ENCODE measurements at regions not wholly inside any gene's neighbourhood (a gene's known extent, or its start where the extent isn't known, plus 50 kb on each side); places are given as distances from the start of the nearest gene placed in this dataset.

DNA sequence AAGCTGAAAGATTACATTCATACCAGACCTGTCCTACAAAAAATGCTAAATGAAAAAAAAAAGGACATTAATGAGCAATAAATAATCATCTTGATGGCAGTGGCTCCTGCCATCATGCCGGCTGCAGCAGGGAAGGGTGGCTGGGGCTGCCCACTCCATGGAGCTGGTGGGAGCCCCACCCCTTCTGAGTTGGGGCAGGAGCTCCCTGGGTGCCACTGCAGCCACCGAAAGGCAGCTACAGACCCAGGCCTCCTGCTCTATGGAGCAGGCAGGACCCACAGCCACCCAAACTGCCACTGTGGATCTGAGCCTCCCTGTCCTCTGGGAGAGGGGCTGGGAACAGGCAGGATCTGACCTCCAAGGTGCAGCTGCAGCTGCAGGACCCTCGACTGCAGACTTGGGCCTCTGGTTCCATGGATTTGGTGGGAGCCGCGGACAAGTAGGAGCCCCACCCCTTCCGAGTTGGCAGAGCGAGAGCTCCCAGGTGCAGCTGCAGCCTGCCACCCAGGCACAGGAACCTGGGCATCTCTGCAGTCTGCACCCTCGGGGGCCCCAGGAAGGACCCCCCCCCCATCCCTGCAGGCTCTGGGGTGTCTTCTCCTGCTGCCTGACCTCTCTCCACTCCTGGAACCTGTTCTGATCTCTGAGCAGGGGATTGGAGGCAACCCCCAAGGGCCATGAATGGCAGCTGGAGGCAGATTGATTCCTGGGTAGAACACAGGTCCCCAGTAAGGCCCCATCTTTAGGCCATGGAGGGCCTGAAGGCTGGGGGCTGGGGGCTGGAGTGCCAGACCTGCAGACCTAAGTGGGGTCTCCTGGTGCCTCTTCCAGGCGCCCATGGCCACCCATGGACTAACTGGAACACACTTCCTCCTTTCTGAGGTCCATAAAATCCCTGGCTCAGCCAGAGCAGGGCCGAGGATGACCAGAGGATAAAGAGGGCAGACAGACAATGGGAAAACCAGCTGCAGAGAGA, 70.4 kb upstream of the TTC14 start:
- DNase-seq: no peak

DNA sequence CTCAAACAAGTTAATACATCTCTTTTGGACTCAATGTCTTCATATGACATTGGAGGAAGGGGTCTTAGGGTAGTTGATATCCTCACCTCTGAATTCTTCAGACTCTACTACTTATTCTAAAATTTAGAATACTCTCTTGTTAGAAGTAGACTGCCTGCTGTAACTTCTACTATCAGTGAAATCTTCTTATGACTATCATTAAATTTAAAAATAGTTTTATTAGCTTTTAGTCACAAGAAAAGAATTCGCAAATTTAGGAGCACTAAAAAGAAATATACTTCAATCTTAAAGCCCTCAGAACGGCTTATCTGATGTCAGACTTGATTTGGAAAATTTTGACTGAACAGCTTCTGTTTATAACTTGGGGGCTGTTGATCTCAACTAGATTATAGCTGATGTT, 67.1 kb upstream of the TTC14 start:
- no peak for DNase-seq

DNA sequence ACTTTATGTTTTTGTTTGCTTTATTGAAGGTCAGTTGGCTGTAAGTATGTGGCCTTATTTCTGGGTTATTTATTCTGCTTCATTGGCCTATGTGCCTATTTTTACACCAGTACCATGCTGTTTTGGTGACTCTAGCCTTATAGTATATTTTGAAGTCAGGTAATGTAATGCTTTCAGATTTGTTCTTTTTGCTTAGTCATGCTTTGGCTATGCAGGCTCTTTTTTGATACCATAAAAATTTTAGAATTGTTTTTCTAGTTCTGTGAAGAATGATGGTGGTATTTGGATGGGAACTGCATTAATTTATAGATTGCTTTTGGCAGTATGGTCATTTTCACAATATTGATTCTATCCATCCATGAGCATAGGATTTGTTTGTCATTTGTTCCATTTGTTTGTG, 63.5 kb upstream of the TTC14 start:
- no peak for DNase-seq

DNA sequence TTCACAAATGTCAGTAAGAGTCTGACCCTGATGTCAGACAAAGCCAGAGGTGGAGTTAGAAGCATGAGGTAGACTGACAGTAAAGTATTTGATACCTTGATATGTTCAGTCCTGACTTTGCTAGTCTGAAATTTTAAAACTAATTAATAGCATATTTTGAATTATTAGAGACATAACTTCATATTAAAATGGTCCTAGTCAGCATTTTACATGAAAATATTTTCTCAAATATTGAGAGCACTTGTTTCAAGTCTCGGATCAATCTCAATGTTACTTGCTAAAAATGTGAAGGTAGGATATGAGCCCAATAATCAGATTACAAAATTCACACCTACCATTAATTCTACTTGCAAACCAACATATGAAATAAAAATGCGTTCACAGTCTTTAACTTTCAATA, 58.1 kb upstream of the TTC14 start:
- no peak for DNase-seq

DNA sequence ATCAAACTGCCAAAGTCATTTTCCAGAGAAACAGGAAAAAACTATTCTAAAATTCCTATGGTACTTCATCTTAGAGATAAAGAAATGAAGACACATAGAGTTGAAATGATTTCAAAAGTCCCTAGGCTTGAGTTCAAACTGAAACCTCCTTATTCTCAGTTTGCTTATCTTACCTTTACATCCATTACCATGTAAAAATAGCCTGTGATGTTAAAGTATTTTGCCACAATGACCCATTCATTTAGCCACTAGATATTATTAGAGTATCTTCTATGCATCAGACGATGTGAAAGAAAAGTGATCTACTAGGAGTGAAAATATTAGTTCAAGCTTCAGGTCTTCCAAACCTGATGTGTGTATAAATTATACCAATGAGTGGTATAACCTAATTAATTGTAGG, 55.1 kb upstream of the TTC14 start:
- no peak for DNase-seq

DNA sequence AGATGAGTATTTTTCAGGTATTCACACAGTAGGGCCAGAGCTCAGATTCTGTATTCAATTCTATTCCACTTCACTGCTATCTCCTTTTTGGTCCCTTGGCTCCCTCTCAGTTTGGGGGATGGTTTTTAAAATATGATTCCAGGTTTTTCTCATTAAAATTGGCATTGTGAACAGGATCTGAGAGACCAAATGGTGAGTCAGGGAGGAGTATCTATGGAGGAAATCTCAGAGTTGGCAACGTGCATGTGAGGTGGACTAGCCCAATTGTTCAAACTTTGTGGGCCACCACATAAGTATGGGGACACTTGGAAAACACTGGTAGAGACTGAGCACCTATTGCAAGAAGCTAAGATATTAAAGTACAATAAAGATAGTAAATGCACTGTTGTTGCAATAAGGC, 53.9 kb upstream of the TTC14 start:
- no peak for DNase-seq

Measured in hypothalamus (tissue), 51 donors.